Ovary (tissue), 7 donors: ENCODE measurements at regions not wholly inside any gene's neighbourhood (a gene's known extent, or its start where the extent isn't known, plus 50 kb on each side); places are given as distances from the start of the nearest gene placed in this dataset.

Experiments
- DNase-seq, 5 donors: peaks; one replicate each; pipeline ENCODE4 v3.0.0-alpha.2; 2019 to 2020
- H3K27ac ChIP-seq, 2 donors: fragments of 200-600 bp; one replicate each; pipeline versions ENCODE4 v1.5.1 to v1.8.0; 2019 to 2022
- H3K27me3 ChIP-seq: fragments of 200-600 bp; one replicate; pipeline ENCODE4 v1.8.0; 2022
- H3K36me3 ChIP-seq: fragments of 200-600 bp; sonication (generic); one replicate; pipeline ENCODE4 v1.5.1; 2019
- H3K4me1 ChIP-seq: one replicate; pipeline ENCODE4 v1.8.1; 2013; ENCODE audit warnings: mild to moderate bottlenecking, moderate library complexity; ENCODE audit not compliant: insufficient read depth
- H3K4me3 ChIP-seq: fragments of 200-600 bp; sonication (generic); one replicate; pipeline ENCODE4 v1.5.1; 2017
- H3K9me3 ChIP-seq, 2 donors: fragments of 200-600 bp in 1 of 2; sonication (generic) in 1 of 2; one replicate each; pipeline versions ENCODE4 v1.5.1 to v1.8.1; 2013 to 2019; ENCODE audit warnings: mild to moderate bottlenecking in 1 of 2, moderate library complexity in 1 of 2
- EP300 ChIP-seq: sonication (generic); formaldehyde crosslinking; IDR thresholded peaks from one replicate; pipeline ENCODE4 v1.6.1; 2017; ENCODE audit warnings: antibody characterized with exemption
- POLR2A ChIP-seq: fragments of 450-650 bp; IDR thresholded peaks from one replicate; pipeline ENCODE4 v1.6.1; 2017; ENCODE audit warnings: antibody characterized with exemption, mild to moderate bottlenecking, moderate library complexity
- WGBS, 3 donors: extraction: QIAGEN DNeasy Blood & Tissue Kit in 1 of 3; methylation state at CpG; one replicate each; pipeline versions ENCODE4 v1.1.5 to v1.1.7; 2013 to 2017; 5-methylcytosine and 5-hydroxymethylcytosine counted together
- intact Hi-C, 4 donors: fragments of 100-400 bp; cut with DNase I; formaldehyde crosslinking; loops; one replicate each; pipeline versions ENCODE4 v1.11.0 to v1.15.1; 2022 to 2023
- TF ChIP-seq, protein P1 (sequence below), 3 donors: fragments of 450-650 bp in 2 of 3; fragments of 200-600 bp in 1 of 3; IDR thresholded peaks; one replicate each; pipeline versions ENCODE4 v1.5.1 to v1.8.0; 2016 to 2022; ENCODE audit warnings: antibody characterized with exemption in 3 of 3, mild to moderate bottlenecking in 1 of 3
- donor health status: DM: no; HTN: no; CAD: no; lungs with moderate emphysema.
- donor health status: DM: no; HTN: no; CAD: no.
- donor health status: Bipolar disorder and iron deficiency.
- donor health status: DM: no; HTN: no; CAD: no.
- donor health status: DM: yes; HTN: yes; CAD: no.

DNA sequence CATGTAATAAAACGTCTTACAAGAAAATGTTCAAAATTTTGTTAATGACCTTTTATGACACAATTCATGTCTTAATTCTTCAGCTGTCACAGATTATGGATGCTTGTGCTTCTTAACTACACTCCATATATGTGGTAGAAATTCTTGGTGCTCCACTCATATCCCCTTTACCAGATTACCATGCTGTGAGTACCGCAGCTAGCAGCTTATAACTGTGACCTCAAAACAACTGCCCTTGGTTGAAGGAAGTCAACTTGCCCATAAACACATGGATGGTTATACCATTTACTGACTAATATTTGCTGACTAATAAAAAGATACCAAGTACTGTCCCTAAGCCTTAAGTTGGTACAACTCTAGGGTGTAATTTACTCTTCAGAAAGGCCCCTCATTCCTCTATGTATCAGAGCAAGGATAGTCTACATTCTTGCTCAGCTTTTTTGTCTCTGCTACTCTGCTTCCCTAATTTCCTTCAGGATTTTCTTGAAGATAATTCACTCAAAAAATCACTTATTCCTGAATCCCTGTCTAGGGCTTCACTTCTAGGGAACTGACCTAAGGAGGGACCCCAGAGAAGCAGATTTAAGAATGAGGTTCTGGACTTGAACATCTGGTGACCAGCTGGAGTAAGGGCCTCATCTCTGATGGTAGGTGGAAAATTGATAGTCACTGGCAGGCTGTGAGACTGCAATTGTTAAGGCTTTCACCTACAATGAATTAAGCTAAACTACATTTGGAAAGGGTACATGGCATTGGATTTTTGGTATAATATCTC lies 152.3 kb downstream of the SLC6A15 start:
- Histone ChIP-seq H3K36me3 (no peaks in the 10 kb centered on the region), H3K9me3 (no peaks in the 10 kb centered on the region), H3K4me3 (no peak overlapping the region), H3K27me3 (no peaks in the 10 kb centered on the region), H3K27ac (no peak overlapping the region), H3K4me1 (no peaks in the 10 kb centered on the region)
- intact Hi-C loops, result no loop called here
- 25 to 65% (median 48%) methylated on average over 2 of the region's 2 CpGs for WGBS, 3 donors
- TF ChIP-seq, protein P1, sequence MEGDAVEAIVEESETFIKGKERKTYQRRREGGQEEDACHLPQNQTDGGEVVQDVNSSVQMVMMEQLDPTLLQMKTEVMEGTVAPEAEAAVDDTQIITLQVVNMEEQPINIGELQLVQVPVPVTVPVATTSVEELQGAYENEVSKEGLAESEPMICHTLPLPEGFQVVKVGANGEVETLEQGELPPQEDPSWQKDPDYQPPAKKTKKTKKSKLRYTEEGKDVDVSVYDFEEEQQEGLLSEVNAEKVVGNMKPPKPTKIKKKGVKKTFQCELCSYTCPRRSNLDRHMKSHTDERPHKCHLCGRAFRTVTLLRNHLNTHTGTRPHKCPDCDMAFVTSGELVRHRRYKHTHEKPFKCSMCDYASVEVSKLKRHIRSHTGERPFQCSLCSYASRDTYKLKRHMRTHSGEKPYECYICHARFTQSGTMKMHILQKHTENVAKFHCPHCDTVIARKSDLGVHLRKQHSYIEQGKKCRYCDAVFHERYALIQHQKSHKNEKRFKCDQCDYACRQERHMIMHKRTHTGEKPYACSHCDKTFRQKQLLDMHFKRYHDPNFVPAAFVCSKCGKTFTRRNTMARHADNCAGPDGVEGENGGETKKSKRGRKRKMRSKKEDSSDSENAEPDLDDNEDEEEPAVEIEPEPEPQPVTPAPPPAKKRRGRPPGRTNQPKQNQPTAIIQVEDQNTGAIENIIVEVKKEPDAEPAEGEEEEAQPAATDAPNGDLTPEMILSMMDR (IDR thresholded peaks at IDR 0.05), result no peak
- TF ChIP-seq EP300 (no peak), POLR2A (no peak)
- DNase-seq, result no peak

DNA sequence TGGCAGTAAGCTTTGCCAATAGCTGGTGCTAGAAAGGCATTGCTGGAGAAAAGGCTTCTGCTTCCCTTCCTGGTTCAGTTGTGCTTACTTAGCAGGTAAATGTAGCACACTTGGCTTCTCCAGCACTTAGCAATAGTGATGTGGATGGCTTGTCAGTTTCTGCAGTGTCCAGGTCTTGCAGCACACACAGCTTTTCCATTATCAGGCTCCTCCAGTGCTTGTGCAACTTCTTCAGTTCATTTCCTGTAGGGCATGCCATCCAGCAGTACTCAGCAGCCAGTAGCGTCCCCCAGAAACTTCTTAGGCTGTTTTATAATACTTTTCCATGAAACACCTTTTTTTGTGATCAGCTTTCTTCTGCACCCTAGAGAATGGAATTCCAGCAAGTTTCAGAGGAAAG lies 154.6 kb downstream of the SLC6A15 start:
- Histone ChIP-seq H3K4me3 (no peak overlapping the region), H3K4me1 (no peaks in the 10 kb centered on the region), H3K9me3 (no peaks in the 10 kb centered on the region), H3K36me3 (no peaks in the 10 kb centered on the region), H3K27ac (no peak overlapping the region), H3K27me3 (no peaks in the 10 kb centered on the region)
- no peak for DNase-seq
- intact Hi-C loops, result no loop called here
- TF ChIP-seq, protein P1 (IDR thresholded peaks at IDR 0.05), result no peak
- WGBS, 3 donors, result 60 to 72% (median 64%) methylated on average over 1 of the region's 1 CpG

DNA sequence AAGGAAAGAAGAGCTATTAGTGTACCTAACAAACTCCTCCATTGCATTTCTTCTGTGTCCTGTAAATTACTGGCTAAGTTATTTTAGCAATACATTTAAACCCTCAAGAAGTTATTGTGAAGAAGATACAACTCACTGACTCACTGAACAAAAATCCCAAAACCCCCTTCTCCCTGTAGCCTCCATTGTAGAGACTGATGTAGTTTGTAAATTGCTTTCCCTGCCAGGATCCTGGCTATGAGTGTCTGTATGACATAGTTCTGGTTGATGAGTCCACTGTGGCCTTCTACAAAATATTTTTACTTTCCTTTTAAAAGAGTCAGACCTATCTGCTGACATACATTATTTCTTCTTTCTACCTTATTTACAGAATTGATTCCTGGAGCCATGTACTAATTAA lies 155.6 kb downstream of the SLC6A15 start:
- no peak for DNase-seq
- H3K36me3 ChIP-seq, result no peaks in the 10 kb centered on the region
- no peaks in the 10 kb centered on the region for H3K9me3 ChIP-seq
- no peaks in the 10 kb centered on the region for H3K4me1 ChIP-seq
- H3K27ac ChIP-seq, result no peak overlapping the region
- TF ChIP-seq EP300, result no peak
- TF ChIP-seq, protein P1 (IDR thresholded peaks at IDR 0.05), result no peak
- TF ChIP-seq POLR2A, result no peak
- H3K4me3 ChIP-seq, result no peak overlapping the region
- H3K27me3 ChIP-seq, result no peaks in the 10 kb centered on the region
- intact Hi-C loops, result no loop called here

DNA sequence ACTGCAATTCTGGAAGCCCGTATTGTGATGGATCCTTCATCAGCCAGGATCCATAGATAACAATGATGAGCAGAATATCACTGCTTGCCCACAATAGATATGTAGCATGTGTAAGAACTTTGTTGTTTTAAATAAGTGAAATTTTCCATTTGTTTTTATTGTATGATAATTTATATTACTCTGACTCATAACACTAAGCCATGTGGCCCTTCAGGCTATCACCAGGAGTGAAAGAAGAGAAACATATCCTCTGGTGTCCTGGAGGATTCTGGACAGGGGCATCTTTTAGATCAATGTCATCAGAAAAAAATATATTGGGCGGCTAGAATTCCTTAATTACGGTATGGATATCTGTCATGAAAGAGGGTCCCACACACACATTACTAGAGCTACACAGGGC lies 167.5 kb downstream of the SLC6A15 start:
- 74 to 90% (median 88%) methylated on average over 3 of the region's 3 CpGs for WGBS, 3 donors
- intact Hi-C loops, result loop anchor here in 1 of 4 donors (2.0 kb wide), 1 partner anchor 22 kb away; no protein-coding TSS in a partner anchor

More for the DNA sequence above, 167.5 kb downstream of the SLC6A15 start:
- Histone ChIP-seq H3K4me1 (no peaks in the 10 kb centered on the region), H3K4me3 (no peak overlapping the region), H3K36me3 (no peaks in the 10 kb centered on the region), H3K27ac (no peak overlapping the region), H3K27me3 (no peaks in the 10 kb centered on the region), H3K9me3 (no peaks in the 10 kb centered on the region)
- TF ChIP-seq, protein P1 (IDR thresholded peaks at IDR 0.05), result no peak
- no peak for TF ChIP-seq EP300
- TF ChIP-seq POLR2A, result no peak
- DNase-seq, result no peak
